GM23248 (cell line): ENCODE measurements at regions not wholly inside any gene's neighbourhood (a gene's known extent, or its start where the extent isn't known, plus 50 kb on each side); places are given as distances from the start of the nearest gene placed in this dataset.
"Not testable (repeated sequence)": the region's sequence is repeated elsewhere in the genome, so short reads cannot be mapped to it uniquely, and the experiment has no call there.

ENCODE experiments used
- DNase-seq: peaks from one replicate; pipeline ENCODE4 v3.0.0-alpha.2; 2015
- H2AFZ ChIP-seq: fragments of 200-600 bp; sonication (generic); 2 replicates; pipeline ENCODE4 v1.6.1; 2016; ENCODE audit warnings: antibody characterized with exemption
- H3F3A ChIP-seq: fragments of 200-600 bp; sonication (generic); 2 replicates; pipeline ENCODE4 v1.6.1; 2016; ENCODE audit warnings: mild to moderate bottlenecking, antibody characterized with exemption, mixed run types; ENCODE audit not compliant: insufficient read depth
- H3K27ac ChIP-seq: fragments of 200-600 bp; sonication (generic); 2 replicates; pipeline ENCODE4 v1.5.1; 2016; ENCODE audit warnings: mild to moderate bottlenecking
- H3K27me3 ChIP-seq: fragments of 200-600 bp; sonication (generic); replicated peaks from 2 replicates; pipeline ENCODE4 v1.6.1; 2016; ENCODE audit warnings: mild to moderate bottlenecking; ENCODE audit not compliant: insufficient read depth
- H3K36me3 ChIP-seq: fragments of 200-600 bp; sonication (generic); 2 replicates; pipeline ENCODE4 v1.6.1; 2016; ENCODE audit warnings: low read depth, mild to moderate bottlenecking
- H3K4me1 ChIP-seq: fragments of 200-600 bp; sonication (generic); 2 replicates; pipeline ENCODE4 v1.6.1; 2016; ENCODE audit warnings: mild to moderate bottlenecking; ENCODE audit not compliant: insufficient read depth
- H3K4me2 ChIP-seq: fragments of 200-600 bp; sonication (generic); one replicate; pipeline ENCODE4 v1.6.1; 2016; ENCODE audit warnings: mild to moderate bottlenecking; ENCODE audit not compliant: unreplicated experiment
- H3K4me3 ChIP-seq: fragments of 200-600 bp; sonication (generic); 2 replicates; pipeline ENCODE4 v1.5.1; 2016; ENCODE audit warnings: mild to moderate bottlenecking
- H3K79me2 ChIP-seq: fragments of 200-600 bp; sonication (generic); 2 replicates; pipeline ENCODE4 v1.6.1; 2016; ENCODE audit warnings: mild to moderate bottlenecking; ENCODE audit not compliant: insufficient read depth
- H3K9ac ChIP-seq: fragments of 200-600 bp; sonication (generic); 2 replicates; pipeline ENCODE4 v1.6.1; 2016; ENCODE audit warnings: mild to moderate bottlenecking
- H3K9me2 ChIP-seq: fragments of 200-600 bp; sonication (generic); 2 replicates; pipeline ENCODE4 v1.6.1; 2016; ENCODE audit warnings: mixed run types, mild to moderate bottlenecking, moderate library complexity; ENCODE audit not compliant: insufficient read depth
- H3K9me3 ChIP-seq: fragments of 200-600 bp; sonication (generic); one replicate; pipeline ENCODE4 v1.6.1; 2017; ENCODE audit warnings: low read depth
- H4K20me1 ChIP-seq: fragments of 200-600 bp; sonication (generic); 2 replicates; pipeline ENCODE4 v1.6.0; 2016; ENCODE audit not compliant: insufficient read depth
- EZH2 ChIP-seq: fragments of 200-600 bp; sonication (generic); IDR thresholded peaks from 2 replicates; pipeline ENCODE4 v1.6.1; 2018; ENCODE audit warnings: antibody characterized with exemption, mild to moderate bottlenecking; ENCODE audit not compliant: insufficient read depth, poor library complexity, severe bottlenecking
- EZH2phosphoT487 ChIP-seq: fragments of 200-600 bp; sonication (generic); IDR thresholded peaks from 2 replicates; pipeline ENCODE4 v1.6.1; 2018; ENCODE audit warnings: antibody characterized with exemption, moderate library complexity, mild to moderate bottlenecking, low read depth; ENCODE audit not compliant: insufficient read depth
- WGBS, 2 experiments: methylation state at CpG; one replicate each; pipeline ENCODE4 v1.1.6; 2015 to 2017; ENCODE audit warnings: low lambda C conversion rate in 2 of 2, low coverage in 1 of 2; ENCODE audit errors: missing lambda C conversion rate in 2 of 2; 5-methylcytosine and 5-hydroxymethylcytosine counted together
- in situ Hi-C: fragments of 300-500 bp; cut with MboI; formaldehyde crosslinking; loops from 2 replicates; pipeline ENCODE4 v1.15.0; 2020

DNA sequence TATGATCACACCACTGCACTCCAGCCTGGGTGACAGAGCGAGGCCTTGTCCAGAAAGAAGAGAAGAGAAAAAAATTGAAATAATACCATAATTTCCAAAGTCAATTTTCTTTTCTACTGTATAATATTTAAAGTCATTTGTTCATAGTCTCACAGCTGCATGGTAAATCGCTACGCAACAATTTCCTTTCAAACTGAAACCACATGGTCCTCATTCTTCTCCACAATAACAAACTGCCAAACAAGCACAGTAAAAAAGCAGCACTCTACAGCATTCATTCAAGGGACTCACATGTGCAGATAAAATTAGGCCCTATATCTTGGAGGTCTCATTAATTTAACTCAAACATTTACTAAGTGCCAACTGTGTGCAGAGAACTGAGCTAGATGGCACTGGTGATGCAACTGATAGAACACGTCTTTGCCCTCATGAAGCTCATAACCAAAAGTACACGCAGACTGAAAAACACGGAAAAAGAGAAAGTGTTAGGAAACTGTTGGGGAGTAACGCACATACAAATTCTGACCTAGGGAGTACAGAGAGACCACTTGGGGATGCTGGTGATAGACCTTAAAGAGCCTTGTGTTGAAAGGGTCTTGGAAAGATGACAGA is 68.4 kb upstream of the SRRM3 start:
- Histone ChIP-seq H3K36me3 (no peaks in the 10 kb centered on the region), H3K4me1 (peaks cover 12% of the 10 kb centered on the region), H3K9me3 (no peaks in the 10 kb centered on the region), H2AFZ (no peak overlapping the region), H3K4me3 (no peak overlapping the region), H3K9ac (no peak overlapping the region), H3K4me2 (no peak overlapping the region), H3K9me2 (no peaks in the 10 kb centered on the region), H3K79me2 (no peaks in the 10 kb centered on the region), H3F3A (peaks cover 12% of the 10 kb centered on the region), H3K27ac (no peak overlapping the region), H3K27me3 (peaks cover 7% of the 10 kb centered on the region), H4K20me1 (no peaks in the 10 kb centered on the region)
- in situ Hi-C loops, result no loop called here
- 64 to 68% methylated on average over 7 of the region's 7 CpGs for WGBS, 2 experiments
- no peak for DNase-seq
- TF ChIP-seq EZH2 (no peak), EZH2phosphoT487 (no peak)

DNA sequence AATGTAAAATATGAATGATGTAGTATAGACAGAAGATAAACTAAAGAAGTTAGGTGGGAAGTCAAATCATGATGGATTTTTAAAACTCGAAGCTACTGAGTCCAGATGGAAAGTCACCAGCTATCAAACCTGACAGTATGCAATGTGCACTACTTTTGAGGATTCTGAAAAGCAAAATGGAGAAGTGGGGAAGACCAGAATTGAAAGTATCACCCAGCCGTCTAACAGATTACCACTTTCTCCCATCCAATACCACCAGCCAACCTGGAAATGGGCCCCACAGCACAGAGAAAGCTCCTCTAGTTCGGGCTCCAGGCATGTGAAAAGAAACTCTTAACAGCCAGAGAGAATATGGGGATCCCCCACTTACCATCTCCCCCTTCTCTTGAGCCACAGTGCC is 67.9 kb upstream of the SRRM3 start:
- H3K27ac ChIP-seq, result no peak overlapping the region
- H4K20me1 ChIP-seq, result no peaks in the 10 kb centered on the region
- no peak overlapping the region for H3K4me2 ChIP-seq
- peaks cover 13% of the 10 kb centered on the region for H3K27me3 ChIP-seq
- no peak for TF ChIP-seq EZH2
- TF ChIP-seq EZH2phosphoT487, result no peak
- no peaks in the 10 kb centered on the region for H3K79me2 ChIP-seq
- peaks cover 12% of the 10 kb centered on the region for H3K4me1 ChIP-seq
- in situ Hi-C loops, result no loop called here
- peaks cover 12% of the 10 kb centered on the region for H3F3A ChIP-seq
- H3K36me3 ChIP-seq, result no peaks in the 10 kb centered on the region
- H3K9me2 ChIP-seq, result no peaks in the 10 kb centered on the region
- no peak overlapping the region for H3K4me3 ChIP-seq
- no peak overlapping the region for H3K9ac ChIP-seq
- no peak overlapping the region for H2AFZ ChIP-seq
- H3K9me3 ChIP-seq, result no peaks in the 10 kb centered on the region
- 57 to 64% methylated on average over 3 of the region's 3 CpGs for WGBS, 2 experiments
- DNase-seq, result no peak

DNA sequence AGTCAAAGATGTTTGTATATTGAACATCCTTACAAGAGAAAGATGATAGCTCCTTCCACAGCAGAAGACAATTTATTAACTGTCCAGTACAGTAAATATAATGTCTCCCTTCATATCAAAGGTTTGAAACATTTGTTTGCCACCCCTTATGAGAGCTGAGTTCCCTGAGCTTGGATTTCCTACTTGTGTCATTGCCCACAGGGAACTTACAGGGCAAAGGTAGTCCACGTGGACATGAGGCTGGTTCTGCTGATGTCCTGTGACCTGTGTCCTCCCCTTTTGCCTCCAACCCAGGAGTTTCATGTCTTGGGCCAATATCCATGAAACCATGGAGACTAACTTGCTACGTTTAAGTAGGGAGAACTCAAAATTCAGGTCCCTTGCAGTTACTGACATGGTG is 66.4 kb upstream of the SRRM3 start:
- WGBS, 2 experiments, result 46 to 57% methylated on average over 2 of the region's 2 CpGs
- not testable (repeated sequence) for H3K4me3 ChIP-seq

DNA sequence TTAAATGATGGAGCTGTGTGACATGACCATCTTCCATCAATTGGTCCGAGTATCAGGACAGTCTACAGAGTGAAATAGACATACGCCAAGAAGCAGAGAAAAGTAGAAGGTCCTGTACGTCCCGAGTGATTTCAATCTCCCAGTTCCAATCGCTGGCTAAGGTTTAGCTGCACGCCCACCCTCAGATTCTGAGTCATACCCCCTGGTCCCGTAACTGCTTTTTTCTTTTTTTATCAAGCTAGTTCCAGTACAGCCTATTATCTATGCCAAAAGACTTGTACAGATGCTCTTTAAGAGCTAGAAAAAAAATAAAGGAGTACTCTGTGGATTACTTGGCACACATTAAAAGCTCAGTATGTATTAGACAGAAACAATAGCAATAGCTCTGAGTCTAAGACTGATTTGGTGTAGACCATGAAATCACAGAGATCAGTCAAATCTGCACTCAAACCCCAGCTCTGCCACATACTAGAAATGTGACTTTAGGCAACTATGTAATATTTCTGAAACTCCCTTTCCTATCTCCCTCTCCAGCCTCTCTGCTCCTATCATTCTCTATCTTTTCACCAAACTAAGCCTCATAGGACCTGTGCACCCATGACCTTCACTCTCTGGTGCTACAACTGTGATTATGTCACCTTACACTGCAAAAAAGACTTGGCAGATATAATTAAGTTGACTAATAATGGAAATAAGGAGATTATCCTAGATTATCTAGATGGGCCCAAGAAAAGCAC is 63.0 kb upstream of the SRRM3 start:
- H3F3A ChIP-seq, H3K36me3 ChIP-seq, H3K9ac ChIP-seq, DNase-seq, H3K9me2 ChIP-seq, H3K79me2 ChIP-seq, H3K4me3 ChIP-seq, in situ Hi-C loops, H3K4me2 ChIP-seq, H2AFZ ChIP-seq, H3K27ac ChIP-seq, H3K4me1 ChIP-seq, H4K20me1 ChIP-seq, H3K9me3 ChIP-seq: not testable (repeated sequence)
- H3K27me3 ChIP-seq, result peaks cover 25% of the 10 kb centered on the region
- 43 to 45% methylated on average over 7 of the region's 7 CpGs for WGBS, 2 experiments

More for the DNA sequence above, 66.4 kb upstream of the SRRM3 start:
- H3K9me2 ChIP-seq, H3K27ac ChIP-seq, in situ Hi-C loops, H3F3A ChIP-seq, H2AFZ ChIP-seq, H3K4me1 ChIP-seq, H4K20me1 ChIP-seq, DNase-seq, H3K9ac ChIP-seq, H3K9me3 ChIP-seq, H3K4me2 ChIP-seq, H3K79me2 ChIP-seq, H3K36me3 ChIP-seq: not testable (repeated sequence)
- peaks cover 25% of the 10 kb centered on the region for H3K27me3 ChIP-seq

DNA sequence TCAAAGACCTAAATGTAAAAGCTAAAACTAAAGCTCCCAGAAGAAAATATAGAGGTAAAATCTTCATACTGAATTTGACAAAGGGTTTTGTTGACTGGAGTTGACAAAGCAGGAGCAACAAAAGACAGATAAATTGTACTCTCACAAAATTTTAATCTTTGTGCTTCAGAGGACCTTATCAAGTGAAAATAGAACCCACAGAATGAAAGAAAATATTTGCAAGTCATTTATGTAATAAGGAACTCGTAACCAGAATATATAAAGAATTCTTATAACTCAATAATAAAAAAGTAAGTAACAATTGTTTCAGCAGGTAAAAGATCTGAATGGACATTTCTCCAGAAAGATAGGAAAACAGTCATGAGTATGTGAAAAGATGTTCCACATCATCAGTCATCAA is 62.0 kb upstream of the SRRM3 start:
- no peaks in the 10 kb centered on the region for H4K20me1 ChIP-seq
- no peaks in the 10 kb centered on the region for H3F3A ChIP-seq
- no peaks in the 10 kb centered on the region for H3K36me3 ChIP-seq
- H3K9ac ChIP-seq, result no peak overlapping the region
- H3K27ac ChIP-seq, result no peak overlapping the region
- H3K4me2 ChIP-seq, result no peak overlapping the region
- WGBS, 2 experiments, result 69 to 75% methylated on average over 1 of the region's 1 CpG
- no peaks in the 10 kb centered on the region for H3K9me3 ChIP-seq
- H3K4me1 ChIP-seq, result no peaks in the 10 kb centered on the region
- H3K9me2 ChIP-seq, result no peaks in the 10 kb centered on the region
- no peak overlapping the region for H2AFZ ChIP-seq
- in situ Hi-C loops, result no loop called here
- H3K27me3 ChIP-seq, result peaks cover 25% of the 10 kb centered on the region
- no peak for TF ChIP-seq EZH2phosphoT487
- TF ChIP-seq EZH2, result no peak
- DNase-seq, result no peak
- no peaks in the 10 kb centered on the region for H3K79me2 ChIP-seq
- no peak overlapping the region for H3K4me3 ChIP-seq

DNA sequence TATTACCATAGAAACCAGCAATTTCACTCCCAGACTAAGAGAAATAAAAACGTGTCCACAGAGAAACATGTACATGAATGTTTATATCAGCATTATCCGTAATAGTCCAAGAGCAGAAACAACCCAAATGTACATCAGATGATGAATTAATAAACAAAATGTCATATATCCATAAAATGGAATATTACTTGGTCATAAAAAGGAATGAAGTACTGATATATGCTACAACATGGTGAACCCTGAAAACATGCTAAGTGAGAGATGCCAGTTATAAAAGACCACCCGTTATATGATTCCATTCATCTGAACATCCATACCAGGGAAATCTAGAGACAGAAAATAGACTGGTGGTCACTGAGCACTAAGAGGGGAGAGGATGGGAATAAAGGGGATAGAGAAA is 61.4 kb upstream of the SRRM3 start:
- H3K9me3 ChIP-seq, H3K9me2 ChIP-seq, H2AFZ ChIP-seq, H3K4me2 ChIP-seq, H3K36me3 ChIP-seq, DNase-seq, H4K20me1 ChIP-seq, H3K79me2 ChIP-seq, H3K9ac ChIP-seq, H3K27ac ChIP-seq, H3K4me3 ChIP-seq, H3K4me1 ChIP-seq, in situ Hi-C loops, H3F3A ChIP-seq: not testable (repeated sequence)
- peaks cover 25% of the 10 kb centered on the region for H3K27me3 ChIP-seq
- WGBS, 2 experiments, result 35 to 41% methylated on average over 3 of the region's 3 CpGs
